Nephron progenitor cell (in vitro differentiated cells): ENCODE measurements at regions not wholly inside any gene's neighbourhood (a gene's known extent, or its start where the extent isn't known, plus 50 kb on each side); places are given as distances from the start of the nearest gene placed in this dataset.

Experiments used
- DNase-seq: peaks from one replicate; pipeline ENCODE4 v3.0.0; 2021
- H3K27ac Mint-ChIP-seq: 2 replicates; pipeline ENCODE4 v1.8.0; 2021; ENCODE audit warnings: mild to moderate bottlenecking, moderate library complexity, mixed read lengths
- H3K27me3 Mint-ChIP-seq: 2 replicates; pipeline ENCODE4 v1.8.0; 2021; ENCODE audit warnings: mild to moderate bottlenecking, low read depth, mixed read lengths; ENCODE audit not compliant: poor library complexity
- H3K36me3 Mint-ChIP-seq: 2 replicates; pipeline ENCODE4 v1.8.0; 2021; ENCODE audit warnings: low read depth, mixed read lengths
- H3K4me1 Mint-ChIP-seq: 2 replicates; pipeline ENCODE4 v1.8.0; 2021; ENCODE audit warnings: mixed read lengths
- H3K4me3 Mint-ChIP-seq: 2 replicates; pipeline ENCODE4 v1.8.0; 2021; ENCODE audit warnings: mild to moderate bottlenecking, moderate library complexity, mixed read lengths
- H3K9me3 Mint-ChIP-seq: 2 replicates; pipeline ENCODE4 v1.8.0; 2021; ENCODE audit warnings: mild to moderate bottlenecking, moderate library complexity, mixed read lengths
- TF ChIP-seq, protein P1 (sequence below): fragments of 200-600 bp; sonication (generic); IDR thresholded peaks from 2 replicates; pipeline ENCODE4 v1.5.0; 2021; ENCODE audit warnings: antibody characterized with exemption

DNA sequence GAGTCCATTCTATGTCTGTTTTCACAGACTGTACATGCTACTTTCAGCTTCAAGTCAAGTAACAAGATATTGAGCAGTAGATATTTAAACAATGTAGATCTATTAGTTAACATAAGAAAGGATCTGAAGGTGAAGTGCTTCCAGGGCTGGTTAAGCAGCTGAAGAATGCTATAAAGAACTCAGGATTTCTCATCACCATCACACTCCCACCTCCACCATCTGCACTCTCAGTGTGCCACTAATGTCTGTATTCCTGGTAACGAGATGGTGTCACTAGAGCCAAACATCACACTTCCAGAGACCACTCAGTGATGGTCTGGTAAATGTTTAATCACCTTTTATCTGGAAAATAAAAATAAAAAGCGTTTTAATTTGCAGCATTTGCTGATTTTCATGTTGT lies 224.0 kb upstream of the FERD3L start:
- Mint-ChIP-seq H3K36me3 (no peaks in the 10 kb centered on the region), H3K9me3 (no peaks in the 10 kb centered on the region), H3K4me1 (peaks cover 25% of the 10 kb centered on the region), H3K27ac (no peak overlapping the region), H3K27me3 (no peaks in the 10 kb centered on the region), H3K4me3 (no peak overlapping the region)
- TF ChIP-seq, protein P1, sequence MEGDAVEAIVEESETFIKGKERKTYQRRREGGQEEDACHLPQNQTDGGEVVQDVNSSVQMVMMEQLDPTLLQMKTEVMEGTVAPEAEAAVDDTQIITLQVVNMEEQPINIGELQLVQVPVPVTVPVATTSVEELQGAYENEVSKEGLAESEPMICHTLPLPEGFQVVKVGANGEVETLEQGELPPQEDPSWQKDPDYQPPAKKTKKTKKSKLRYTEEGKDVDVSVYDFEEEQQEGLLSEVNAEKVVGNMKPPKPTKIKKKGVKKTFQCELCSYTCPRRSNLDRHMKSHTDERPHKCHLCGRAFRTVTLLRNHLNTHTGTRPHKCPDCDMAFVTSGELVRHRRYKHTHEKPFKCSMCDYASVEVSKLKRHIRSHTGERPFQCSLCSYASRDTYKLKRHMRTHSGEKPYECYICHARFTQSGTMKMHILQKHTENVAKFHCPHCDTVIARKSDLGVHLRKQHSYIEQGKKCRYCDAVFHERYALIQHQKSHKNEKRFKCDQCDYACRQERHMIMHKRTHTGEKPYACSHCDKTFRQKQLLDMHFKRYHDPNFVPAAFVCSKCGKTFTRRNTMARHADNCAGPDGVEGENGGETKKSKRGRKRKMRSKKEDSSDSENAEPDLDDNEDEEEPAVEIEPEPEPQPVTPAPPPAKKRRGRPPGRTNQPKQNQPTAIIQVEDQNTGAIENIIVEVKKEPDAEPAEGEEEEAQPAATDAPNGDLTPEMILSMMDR: no peak
- DNase-seq: no peak

DNA sequence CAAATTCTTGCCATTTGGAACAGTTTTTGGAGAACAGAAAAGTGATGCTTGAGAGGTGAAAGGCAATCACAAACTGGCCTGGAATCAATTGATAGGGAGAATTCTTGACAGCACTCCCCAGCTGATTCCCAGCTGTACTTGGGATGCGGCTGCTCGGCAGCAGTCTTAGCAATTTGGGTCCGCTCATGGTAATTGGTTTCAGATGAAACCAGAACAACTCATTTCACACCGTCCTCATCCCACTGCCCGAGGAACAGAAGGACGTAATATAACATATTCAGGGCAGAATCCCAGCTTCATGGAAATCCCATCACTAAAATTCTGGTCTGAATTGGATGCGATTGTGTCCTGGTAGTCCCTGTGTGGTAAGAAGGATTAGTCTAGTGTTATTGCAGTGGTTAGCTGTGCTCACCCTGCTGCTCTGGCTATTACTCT lies 223.3 kb upstream of the FERD3L start:
- H3K27me3 Mint-ChIP-seq: no peaks in the 10 kb centered on the region
- H3K27ac Mint-ChIP-seq: no peak overlapping the region
- DNase-seq: no peak
- H3K36me3 Mint-ChIP-seq: no peaks in the 10 kb centered on the region
- TF ChIP-seq, protein P1: no peak
- peaks cover 25% of the 10 kb centered on the region for H3K4me1 Mint-ChIP-seq
- no peaks in the 10 kb centered on the region for H3K9me3 Mint-ChIP-seq
- no peak overlapping the region for H3K4me3 Mint-ChIP-seq

DNA sequence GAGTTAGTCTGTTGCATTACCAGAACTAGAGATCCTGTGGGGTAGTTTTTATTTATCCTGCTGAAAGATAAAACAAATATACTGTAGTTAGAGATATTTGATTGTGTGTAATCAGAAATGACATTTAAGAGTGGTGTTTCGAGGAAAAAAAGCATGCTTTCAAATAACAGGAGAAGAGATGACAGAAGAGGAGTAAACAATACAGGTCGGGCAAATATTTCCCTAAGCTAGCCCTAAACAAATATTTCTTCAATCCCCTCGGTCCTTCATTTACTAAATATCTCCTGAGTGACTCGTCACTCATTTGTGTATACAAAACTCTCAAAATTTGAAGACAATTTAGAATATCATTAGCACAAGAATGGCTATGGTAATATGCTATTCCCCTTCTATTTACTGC lies 219.7 kb upstream of the FERD3L start:
- H3K36me3 Mint-ChIP-seq: no peaks in the 10 kb centered on the region
- no peaks in the 10 kb centered on the region for H3K9me3 Mint-ChIP-seq
- no peaks in the 10 kb centered on the region for H3K27me3 Mint-ChIP-seq
- no peak overlapping the region for H3K27ac Mint-ChIP-seq
- DNase-seq: no peak
- TF ChIP-seq, protein P1: no peak
- peaks cover 25% of the 10 kb centered on the region for H3K4me1 Mint-ChIP-seq
- no peak overlapping the region for H3K4me3 Mint-ChIP-seq

DNA sequence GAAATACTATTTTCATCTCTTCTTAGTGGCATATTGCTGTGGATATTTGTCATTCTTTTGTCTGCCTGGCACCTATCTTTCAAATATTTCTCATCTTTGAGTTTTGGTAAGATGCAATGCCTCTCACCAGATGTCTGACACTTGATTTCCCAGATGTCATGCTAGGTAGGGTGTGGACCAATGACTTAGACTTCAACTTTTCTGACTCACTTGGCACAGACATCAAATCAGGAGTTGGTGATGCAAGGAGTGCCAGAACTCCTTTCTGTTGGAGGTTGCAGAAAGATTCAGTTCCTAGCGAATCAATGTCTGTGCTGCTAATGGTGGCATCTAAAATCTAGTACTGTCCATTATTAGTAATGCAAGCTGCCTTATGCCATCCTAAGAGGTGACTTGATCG lies 216.9 kb upstream of the FERD3L start:
- DNase-seq: no peak
- H3K4me3 Mint-ChIP-seq: no peak overlapping the region
- TF ChIP-seq, protein P1: no peak

DNA sequence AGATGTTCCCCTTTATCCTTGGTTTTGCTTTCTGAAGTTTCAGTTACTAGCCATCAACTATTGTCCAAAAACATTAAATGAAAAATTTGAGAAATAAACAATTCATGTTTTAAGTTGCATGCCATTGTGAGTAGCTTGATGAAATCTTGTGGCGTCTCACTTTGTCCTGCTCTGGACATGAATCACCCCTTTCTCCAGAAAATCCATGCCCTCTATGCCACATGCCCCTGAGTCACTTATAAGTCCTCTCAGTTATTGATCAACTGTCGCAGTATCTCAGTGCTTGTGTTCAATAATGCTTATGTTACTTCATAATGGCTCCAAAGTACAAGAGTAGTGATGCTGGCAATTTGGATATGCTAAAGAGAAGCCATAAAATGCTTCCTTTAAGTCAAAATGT lies 208.0 kb upstream of the FERD3L start:
- Mint-ChIP-seq H3K27ac (no peak overlapping the region), H3K4me1 (no peaks in the 10 kb centered on the region), H3K9me3 (no peaks in the 10 kb centered on the region), H3K27me3 (no peaks in the 10 kb centered on the region), H3K4me3 (no peak overlapping the region), H3K36me3 (no peaks in the 10 kb centered on the region)
- no peak for DNase-seq
- TF ChIP-seq, protein P1: no peak

More for the DNA sequence above, 216.9 kb upstream of the FERD3L start:
- Mint-ChIP-seq H3K36me3 (no peaks in the 10 kb centered on the region), H3K4me1 (peaks cover 17% of the 10 kb centered on the region), H3K27ac (no peak overlapping the region), H3K27me3 (no peaks in the 10 kb centered on the region), H3K9me3 (no peaks in the 10 kb centered on the region)

DNA sequence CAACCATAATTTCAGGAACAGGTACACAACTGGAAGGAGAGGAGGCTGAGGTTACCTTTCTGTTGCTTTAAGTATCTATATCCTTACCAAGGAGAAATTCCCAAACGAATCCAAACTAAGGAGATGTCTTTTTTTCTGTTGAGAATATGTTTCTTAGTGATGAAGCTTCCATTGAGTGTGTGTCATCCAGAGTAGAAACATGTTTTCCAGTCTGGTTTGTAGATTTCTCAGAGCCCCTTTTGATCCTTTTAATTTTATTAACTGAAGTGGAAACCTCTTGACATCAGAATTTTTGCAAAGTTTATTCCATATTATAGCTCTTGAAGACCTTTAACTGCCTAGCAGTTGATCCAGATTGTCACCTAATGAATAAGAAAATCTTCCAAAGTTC lies 207.1 kb upstream of the FERD3L start:
- H3K4me3 Mint-ChIP-seq: no peak overlapping the region
- no peak for DNase-seq
- H3K4me1 Mint-ChIP-seq: no peaks in the 10 kb centered on the region
- H3K36me3 Mint-ChIP-seq: no peaks in the 10 kb centered on the region
- TF ChIP-seq, protein P1: no peak
- no peaks in the 10 kb centered on the region for H3K9me3 Mint-ChIP-seq
- H3K27me3 Mint-ChIP-seq: no peaks in the 10 kb centered on the region
- no peak overlapping the region for H3K27ac Mint-ChIP-seq
